DND-41 (cell line): ENCODE measurements at regions not wholly inside any gene's neighbourhood (a gene's known extent, or its start where the extent isn't known, plus 50 kb on each side); places are given as distances from the start of the nearest gene placed in this dataset.

ENCODE experiments used
- CTCF ChIP-seq: IDR thresholded peaks from 2 replicates; pipeline ENCODE4 v1.5.1; 2012; ENCODE audit warnings: borderline replicate concordance, low read length, moderate library complexity, mild to moderate bottlenecking; ENCODE audit not compliant: poor library complexity, severe bottlenecking; ENCODE audit errors: extremely low read depth
- EZH2 ChIP-seq: IDR thresholded peaks from 3 replicates; pipeline ENCODE4 v1.6.1; 2012; ENCODE audit warnings: borderline replicate concordance, low read depth, mild to moderate bottlenecking, moderate library complexity, low read length, inconsistent platforms; ENCODE audit not compliant: severe bottlenecking

GRCh38 chr10:36736311-36736710 lies 389.1 kb upstream of the ANKRD30A start:
- TF ChIP-seq CTCF (no peak), EZH2 (no peak)
